Left cardiac atrium (tissue), 4 donors: ENCODE measurements at regions not wholly inside any gene's neighbourhood (a gene's known extent, or its start where the extent isn't known, plus 50 kb on each side); places are given as distances from the start of the nearest gene placed in this dataset.

Experiments used
- ATAC-seq, 2 donors: fragments of 200-7000 bp; cut with Tn5 transposase; one replicate each; pipeline ENCODE4 v1.9.1; 2020; ENCODE audit warnings: mild to moderate bottlenecking in 2 of 2, moderate library complexity in 2 of 2
- DNase-seq: peaks from one replicate; pipeline ENCODE4 v3.0.0-alpha.2; 2020
- intact Hi-C, 2 donors: fragments of 100-400 bp; cut with DNase I; formaldehyde crosslinking; loops; one replicate each; pipeline versions ENCODE4 v1.14.1 to v1.15.1; 2022 to 2023
- donor health status: DM: no; HTN: yes; CAD: no.
- donor health status: DM: no; HTN: yes; CAD: no; lungs with severe emphysema.
- donor health status: DM: yes; HTN: yes; CAD: no.
- donor health status: Dilated cardiomyopathy.

DNA sequence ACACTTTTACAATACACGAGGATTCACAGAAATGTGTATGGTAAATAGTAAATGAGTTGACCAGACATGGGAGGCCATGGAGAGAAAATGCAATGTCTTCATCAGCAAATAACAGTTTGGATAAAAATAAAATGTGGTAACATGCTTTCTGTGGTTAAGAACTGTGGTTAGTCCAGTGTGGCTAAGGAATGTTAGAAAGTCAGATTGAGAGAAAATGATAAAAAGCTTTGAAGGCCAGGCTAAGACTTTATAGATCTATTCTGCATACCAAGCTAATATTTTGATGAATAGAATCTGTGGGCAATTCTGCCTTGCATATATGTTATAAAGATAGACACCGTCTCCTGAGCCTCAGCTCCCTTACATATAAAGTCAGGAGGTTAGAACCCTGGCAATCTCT, 215.9 kb downstream of the SOX11 start:
- intact Hi-C loops = no loop called here
- ATAC-seq (no peak), DNase-seq (no peak)

- intact Hi-C loops = loop anchor here in 1 of 2 donors (10.0 kb wide), 1 partner anchor 217 kb away; the partner anchor contains the start of gene SOX11
- ATAC-seq (no peak), DNase-seq (no peak)
Observed at GRCh38 chr2:5911718-5912117, 219.5 kb downstream of the SOX11 start.

DNA sequence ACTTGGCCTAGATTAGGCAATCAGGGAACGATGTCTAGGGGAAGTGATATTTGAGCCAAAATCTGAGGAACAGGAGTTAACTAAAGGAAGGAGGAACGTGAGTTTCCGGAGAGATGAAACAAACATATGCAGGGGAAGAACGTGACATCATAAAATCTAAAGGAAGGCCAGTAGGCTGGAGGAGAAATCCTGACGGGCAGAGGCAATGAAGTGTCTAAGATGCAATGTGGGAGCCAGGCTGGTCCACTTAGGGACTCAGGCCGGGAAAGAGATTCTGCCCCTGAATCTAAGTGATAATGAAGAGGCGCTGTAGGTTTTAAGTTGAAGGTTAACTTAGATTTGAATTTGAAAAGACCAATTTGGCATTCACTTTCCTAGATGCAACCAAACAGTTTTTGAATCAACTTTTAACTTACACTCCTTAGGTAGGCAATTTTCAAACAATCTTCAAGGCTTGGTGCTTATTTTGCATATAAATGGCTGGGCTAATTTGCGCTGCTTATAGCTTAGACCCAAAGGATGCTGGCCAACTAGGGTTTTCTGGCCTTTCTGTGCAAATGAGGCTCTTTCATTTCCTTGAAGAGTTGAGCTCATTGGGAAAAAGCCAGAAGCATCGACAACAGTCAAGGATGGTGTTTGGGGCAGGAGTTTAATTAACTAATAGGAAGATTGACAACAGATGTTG, 221.7 kb downstream of the SOX11 start:
- intact Hi-C loops = loop anchor here in 1 of 2 donors (10.0 kb wide), 1 partner anchor 219 kb away; the partner anchor contains the start of gene SOX11
- DNase-seq = no peak
- ATAC-seq = no peak

DNA sequence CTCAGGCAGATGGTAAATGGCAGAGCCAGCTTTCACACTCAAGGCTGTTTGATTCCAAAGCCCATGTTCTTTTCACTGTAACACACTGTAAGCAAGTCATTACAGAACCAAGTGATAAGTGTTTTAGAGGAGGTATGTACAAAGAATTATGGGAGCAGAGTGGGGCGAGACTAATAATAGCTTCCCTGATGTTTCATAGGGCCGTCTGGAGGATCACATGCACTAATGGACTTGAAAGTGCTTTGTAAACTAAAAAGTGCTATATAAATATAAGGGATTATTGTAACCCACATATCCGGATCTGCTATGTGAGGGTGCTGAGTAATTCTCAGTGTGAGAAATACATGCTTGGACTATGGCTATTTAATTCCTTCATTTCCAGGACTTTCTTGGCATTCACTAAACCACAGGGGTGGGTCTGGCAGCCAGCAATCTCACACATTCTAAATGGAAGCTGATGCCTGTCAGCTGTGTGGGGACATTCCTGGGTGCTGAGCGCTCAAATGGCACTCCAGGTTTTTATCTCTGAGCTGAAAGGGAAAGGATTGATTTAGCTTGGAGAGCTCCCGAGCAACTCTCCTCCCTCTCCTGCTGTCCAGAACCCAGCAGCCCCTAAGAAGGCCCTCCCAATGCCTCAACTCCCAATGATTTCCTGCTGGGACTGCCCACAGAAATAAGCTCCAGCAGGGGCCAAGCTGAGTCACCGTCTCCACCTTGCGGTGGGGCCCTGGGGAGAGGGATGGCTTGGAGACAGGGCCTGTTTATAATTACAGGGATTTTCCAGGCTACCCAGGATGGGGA, 222.8 kb downstream of the SOX11 start:
- ATAC-seq = peak; percentile 90
- DNase-seq = peak; percentile 44
- intact Hi-C loops = loop anchor here in 1 of 2 donors (10.0 kb wide), 1 partner anchor 220 kb away; the partner anchor contains the start of gene SOX11

GRCh38 chr2:5915881-5916310, 223.7 kb downstream of the SOX11 start:
- no peak for DNase-seq
- intact Hi-C loops = loop anchor here in 1 of 2 donors (10.0 kb wide), 1 partner anchor 221 kb away; the partner anchor contains the start of gene SOX11
- peak in 1 of 2 donors; percentile 15 for ATAC-seq

DNA sequence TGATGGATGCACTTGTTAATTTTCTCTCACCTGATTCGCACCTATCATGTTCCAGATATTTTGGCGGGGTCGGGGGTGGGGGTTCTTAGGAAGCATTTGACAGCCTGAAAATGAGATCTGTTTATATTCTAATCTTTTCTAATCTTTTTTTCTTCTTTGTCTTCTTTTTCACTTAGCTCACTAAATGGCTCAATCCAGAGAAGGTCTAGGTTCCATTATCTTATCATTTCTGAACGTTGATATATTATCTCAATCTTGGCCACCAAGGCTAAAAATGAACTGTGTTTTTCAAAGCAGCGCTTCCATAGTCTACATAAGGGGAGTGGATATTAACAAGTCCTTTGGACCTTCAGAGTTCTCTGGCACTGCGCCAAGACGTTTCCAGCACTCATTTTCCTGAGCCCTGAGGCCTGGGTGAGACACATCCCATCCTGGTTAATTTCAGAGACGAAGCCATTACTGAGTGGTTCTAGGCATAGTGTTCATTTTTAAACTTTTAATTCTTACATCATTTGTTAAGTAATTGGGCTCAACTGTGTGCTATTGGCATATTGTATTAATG, 229.0 kb downstream of the SOX11 start:
- DNase-seq (peak; percentile 46), ATAC-seq (peak in 1 of 2 donors; percentile 31)
- intact Hi-C loops = no loop called here

- ATAC-seq = no peak
- intact Hi-C loops = no loop called here
Observed at GRCh38 chr2:5923957-5924945, 232.1 kb downstream of the SOX11 start.

GRCh38 chr2:5925604-5926003, 233.4 kb downstream of the SOX11 start:
- DNase-seq (no peak), ATAC-seq (no peak)
- intact Hi-C loops = no loop called here

More at GRCh38 chr2:5923957-5924945, 232.1 kb downstream of the SOX11 start:
- DNase-seq = no peak

DNA sequence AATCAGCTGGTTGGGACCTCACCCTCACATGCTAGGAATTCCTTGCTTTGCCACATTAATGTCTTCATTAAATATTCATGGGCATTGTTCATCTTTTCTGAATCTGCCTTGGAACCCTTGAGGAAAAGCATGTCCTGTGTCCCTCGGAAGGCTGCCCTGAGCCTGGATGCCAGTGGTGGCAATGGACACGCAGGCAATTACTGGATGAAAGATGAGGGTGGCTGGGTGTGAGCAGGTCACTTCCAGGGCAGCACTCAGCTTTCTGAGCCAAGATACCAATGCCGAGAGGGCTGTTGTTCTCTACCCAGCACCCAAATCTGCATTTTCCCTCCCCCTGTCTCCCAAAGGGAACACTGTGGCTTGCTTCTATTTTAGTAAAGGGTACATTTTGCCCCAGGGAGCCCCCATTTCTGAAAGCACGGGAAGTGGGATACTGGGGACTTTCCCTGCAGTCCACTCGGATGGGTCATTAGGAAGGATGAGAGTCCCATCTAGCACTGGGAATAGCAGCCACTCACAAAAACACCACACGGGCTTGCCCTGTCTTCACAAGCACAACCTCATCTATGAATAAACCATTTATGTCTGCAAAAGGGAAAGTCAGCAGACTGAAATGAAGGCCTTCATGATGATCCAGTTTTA, 234.8 kb downstream of the SOX11 start:
- DNase-seq = no peak
- intact Hi-C loops = no loop called here
- peak; percentile 42 to 57 for ATAC-seq

- DNase-seq (peak; percentile 55), ATAC-seq (peak; percentile 92 to 95)
- intact Hi-C loops = no loop called here
Observed at GRCh38 chr2:5932556-5933469, 240.6 kb downstream of the SOX11 start.

DNA sequence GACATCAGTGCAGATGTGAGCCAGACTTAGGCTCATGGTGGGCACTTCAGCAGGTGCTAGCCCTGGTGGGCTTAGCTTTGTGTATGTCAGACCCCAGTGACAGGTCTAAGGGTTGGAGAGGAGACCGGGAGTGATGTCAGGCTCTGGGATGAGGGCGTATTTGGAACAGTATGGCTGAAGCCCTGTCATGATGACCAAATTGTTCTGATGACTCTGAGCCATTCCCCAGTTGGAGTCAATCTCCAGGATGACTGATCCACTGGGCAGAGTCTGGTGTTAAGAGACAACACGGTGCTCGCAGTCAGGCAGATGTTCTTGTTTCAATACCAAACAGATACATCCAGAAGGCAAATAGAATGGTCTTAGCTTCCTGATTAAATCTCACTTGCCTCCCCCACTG, 241.5 kb downstream of the SOX11 start:
- intact Hi-C loops = no loop called here
- ATAC-seq (peak in 1 of 2 donors; percentile 68), DNase-seq (no peak)

- ATAC-seq (no peak), DNase-seq (no peak)
- intact Hi-C loops = no loop called here
Observed at GRCh38 chr2:5937321-5937720, 245.1 kb downstream of the SOX11 start.

DNA sequence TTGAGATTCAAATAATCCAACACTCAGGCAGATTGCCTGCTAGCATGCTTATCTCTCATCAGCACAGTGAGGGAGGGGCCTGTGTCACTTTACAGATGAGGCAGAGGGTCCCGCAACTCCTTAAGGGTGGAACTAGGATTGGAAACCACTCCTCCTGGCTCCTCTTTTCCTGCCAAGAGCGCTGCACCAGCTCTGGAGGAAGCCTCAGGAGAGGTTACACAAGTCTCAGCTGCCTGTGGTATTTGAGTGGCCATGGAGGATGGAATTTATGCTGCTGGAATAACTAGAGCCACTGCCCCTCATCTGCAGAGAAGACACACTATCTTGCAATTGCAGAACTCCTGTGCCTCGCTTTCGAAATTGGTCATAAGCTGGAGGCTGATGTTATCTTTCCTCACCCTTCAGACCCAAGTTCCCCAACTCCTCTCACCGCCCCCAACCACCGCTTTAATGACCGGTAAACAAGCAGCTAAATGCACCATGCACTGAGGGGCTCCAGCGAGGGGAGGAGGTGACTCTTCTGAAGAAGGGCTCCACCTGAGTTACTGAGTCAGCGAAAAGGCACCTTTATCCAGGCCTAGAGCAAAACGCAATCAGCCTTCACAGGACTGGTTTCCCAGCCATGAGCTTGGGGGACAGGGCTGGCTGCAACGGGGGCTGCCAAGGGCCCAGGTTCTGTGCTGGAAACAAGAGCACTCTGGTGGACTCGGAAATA, 245.8 kb downstream of the SOX11 start:
- DNase-seq (no peak), ATAC-seq (peak in 1 of 2 donors; percentile 24)
- intact Hi-C loops = no loop called here

- intact Hi-C loops = no loop called here
- no peak for ATAC-seq
- DNase-seq = no peak
Observed at GRCh38 chr2:5938566-5938896, 246.3 kb downstream of the SOX11 start.

DNA sequence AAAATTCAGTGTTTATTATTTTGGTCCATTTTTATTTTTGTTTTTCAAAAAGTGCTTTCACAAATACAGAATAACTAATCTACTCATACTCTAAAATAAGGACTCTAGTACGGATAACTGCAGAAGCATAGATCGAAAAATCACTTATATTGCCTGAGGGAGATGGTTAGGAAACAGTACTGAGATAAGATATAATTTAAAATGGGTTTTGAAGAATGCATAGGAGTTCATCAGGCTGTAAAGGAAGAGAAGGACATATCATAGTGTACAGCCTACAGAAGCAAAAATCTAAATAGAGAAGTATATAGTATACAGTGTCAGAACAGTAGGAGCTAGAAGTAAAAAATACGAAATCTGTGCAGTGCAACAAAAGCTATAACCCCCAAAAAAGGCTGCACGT, 247.4 kb downstream of the SOX11 start:
- DNase-seq = no peak
- no peak for ATAC-seq
- intact Hi-C loops = no loop called here

GRCh38 chr2:5940596-5941535, 248.7 kb downstream of the SOX11 start:
- intact Hi-C loops = no loop called here
- ATAC-seq = peak in 1 of 2 donors; percentile 28
- no peak for DNase-seq
